Tibial nerve (tissue), 4 donors: ENCODE measurements at regions not wholly inside any gene's neighbourhood (a gene's known extent, or its start where the extent isn't known, plus 50 kb on each side); places are given as distances from the start of the nearest gene placed in this dataset. TPM values are rescaled to one million over a fixed set of nuclear protein-coding genes. Genes with fewer than 3 reads are reported as not detected.

Experiments used
- DNase-seq, 2 donors: peaks; one replicate each; pipeline ENCODE4 v3.0.0-alpha.2; 2019; ENCODE audit warnings: low spot score in 2 of 2
- H3K27ac ChIP-seq, 4 donors: fragments of 200-600 bp; sonication (generic) in 3 of 4; one replicate each; pipeline ENCODE4 v1.5.1; 2017 to 2019; ENCODE audit warnings: mild to moderate bottlenecking in 1 of 4
- H3K27me3 ChIP-seq, 2 donors: fragments of 200-600 bp; sonication (generic) in 1 of 2; one replicate each; pipeline versions ENCODE4 v1.5.1 to v1.6.0; 2017 to 2019
- H3K36me3 ChIP-seq, 3 donors: fragments of 200-600 bp; sonication (generic); one replicate each; pipeline ENCODE4 v1.5.1; 2018 to 2019
- H3K4me1 ChIP-seq, 4 donors: fragments of 200-600 bp; sonication (generic) in 3 of 4; one replicate each; pipeline ENCODE4 v1.5.1; 2017 to 2019
- H3K4me3 ChIP-seq, 4 donors: fragments of 200-600 bp; sonication (generic) in 3 of 4; one replicate each; pipeline ENCODE4 v1.5.1; 2017 to 2019; ENCODE audit warnings: mild to moderate bottlenecking in 1 of 4, moderate library complexity in 1 of 4
- H3K9me3 ChIP-seq, 4 donors: fragments of 200-600 bp; sonication (generic) in 3 of 4; one replicate each; pipeline ENCODE4 v1.5.1; 2017 to 2019
- CTCF ChIP-seq, 5 experiments: fragments of 200-600 bp in 3 of 5; fragments of 450-650 bp in 2 of 5; sonication (generic) in 3 of 5; IDR thresholded peaks; one replicate each; pipeline ENCODE4 v1.5.1; 2016 to 2019; ENCODE audit warnings: antibody characterized with exemption in 5 of 5, mild to moderate bottlenecking in 3 of 5, moderate library complexity in 2 of 5
- EP300 ChIP-seq, 2 donors: sonication (generic); formaldehyde crosslinking; IDR thresholded peaks; one replicate each; pipeline ENCODE4 v1.6.1; 2017; ENCODE audit warnings: antibody characterized with exemption in 2 of 2, mild to moderate bottlenecking in 1 of 2
- POLR2A ChIP-seq, 2 donors: fragments of 450-650 bp; IDR thresholded peaks; one replicate each; pipeline ENCODE4 v1.6.1; 2017; ENCODE audit warnings: antibody characterized with exemption in 2 of 2, mild to moderate bottlenecking in 2 of 2, moderate library complexity in 2 of 2
- WGBS, 2 donors: methylation state at CpG; one replicate each; pipeline ENCODE4 v1.1.5; 2018; 5-methylcytosine and 5-hydroxymethylcytosine counted together
- small RNA-seq: library from RNA; depleted of rRNA; stranded (forward); fragments of <200 nt; gene quantifications from one replicate; pipeline ENCODE3, GENCODE V24; 2016

GRCh38 chr16:51210087-51210486 is 59.0 kb upstream of the SALL1 start:
- TF ChIP-seq POLR2A (IDR thresholded peaks at IDR 0.05) = no peak
- no peak for TF ChIP-seq EP300 (IDR thresholded peaks at IDR 0.05)
- no peak for TF ChIP-seq CTCF (IDR thresholded peaks at IDR 0.05)
- H3K9me3 ChIP-seq = peaks cover 0 to 15% (median 0%) of the 10 kb centered on the region in 4 donors
- DNase-seq = no peak
- H3K4me1 ChIP-seq = no peaks in the 10 kb centered on the region
- no peak overlapping the region for H3K27ac ChIP-seq
- no peaks in the 10 kb centered on the region for H3K36me3 ChIP-seq
- WGBS, 2 donors = 62 to 66% methylated on average over 2 of the region's 2 CpGs
- H3K27me3 ChIP-seq = no peaks in the 10 kb centered on the region
- no peak overlapping the region for H3K4me3 ChIP-seq

GRCh38 chr16:51201604-51202003 is 50.5 kb upstream of the SALL1 start:
- peaks cover 0 to 19% (median 0%) of the 10 kb centered on the region in 4 donors for H3K9me3 ChIP-seq
- no peaks in the 10 kb centered on the region for H3K27me3 ChIP-seq
- no peak overlapping the region for H3K27ac ChIP-seq
- H3K4me3 ChIP-seq = no peak overlapping the region
- no peaks in the 10 kb centered on the region for H3K36me3 ChIP-seq
- no peak for DNase-seq
- no peaks in the 10 kb centered on the region for H3K4me1 ChIP-seq
- TF ChIP-seq EP300 (IDR thresholded peaks at IDR 0.05) = no peak
- TF ChIP-seq CTCF (IDR thresholded peaks at IDR 0.05) = no peak
- TF ChIP-seq POLR2A (IDR thresholded peaks at IDR 0.05) = no peak

Small RNAs in the stretch of these regions (small RNA-seq; reads per million reads assigned to genes)
- not detected for gene AC137527.1
